Heart right ventricle (tissue), 16 donors: ENCODE measurements at regions not wholly inside any gene's neighbourhood (a gene's known extent, or its start where the extent isn't known, plus 50 kb on each side); places are given as distances from the start of the nearest gene placed in this dataset.

Experiments used
- ATAC-seq, 8 donors: fragments of 200-7000 bp; cut with Tn5 transposase; one replicate each; pipeline ENCODE4 v1.9.1; 2020; ENCODE audit warnings: mild to moderate bottlenecking in 8 of 8, moderate library complexity in 8 of 8, moderate number of reproducible peaks in 1 of 8
- DNase-seq, 2 donors: peaks; one replicate each; pipeline ENCODE4 v3.0.0-alpha.2; 2020
- H3K27ac ChIP-seq, 10 donors: fragments of 200-600 bp; sonication (generic) in 2 of 10; one replicate each; pipeline versions ENCODE4 v1.5.0 to v1.8.0; 2020 to 2022; ENCODE audit warnings: mild to moderate bottlenecking in 3 of 10
- H3K27me3 ChIP-seq, 7 donors: fragments of 200-600 bp; one replicate each; pipeline ENCODE4 v1.8.0; 2021 to 2022; ENCODE audit warnings: mild to moderate bottlenecking in 2 of 7
- H3K36me3 ChIP-seq, 9 donors: fragments of 200-600 bp; sonication (generic) in 1 of 9; one replicate each; pipeline versions ENCODE4 v1.5.0 to v1.8.0; 2020 to 2022; ENCODE audit warnings: mild to moderate bottlenecking in 2 of 9
- H3K4me1 ChIP-seq, 9 donors: fragments of 200-600 bp; sonication (generic) in 1 of 9; one replicate each; pipeline versions ENCODE4 v1.5.0 to v1.8.0; 2020 to 2022; ENCODE audit warnings: mild to moderate bottlenecking in 4 of 9
- H3K4me3 ChIP-seq, 10 donors: fragments of 200-600 bp; sonication (generic) in 2 of 10; one replicate each; pipeline versions ENCODE4 v1.5.0 to v1.8.0; 2020 to 2022; ENCODE audit warnings: mild to moderate bottlenecking in 7 of 10, moderate library complexity in 2 of 10
- H3K9me3 ChIP-seq, 11 donors: fragments of 200-600 bp in 10 of 11; sonication (generic) in 2 of 11; one replicate each; pipeline versions ENCODE4 v1.5.0 to v1.8.0; 2013 to 2022; ENCODE audit warnings: mild to moderate bottlenecking in 2 of 11, control low read depth in 1 of 11, moderate library complexity in 1 of 11
- CTCF ChIP-seq, 9 donors: fragments of 200-600 bp; sonication (generic) in 2 of 9; IDR thresholded peaks; one replicate each; pipeline versions ENCODE4 v1.5.0 to v1.8.0; 2021 to 2022; ENCODE audit warnings: antibody characterized with exemption in 9 of 9, mild to moderate bottlenecking in 5 of 9, moderate library complexity in 1 of 9
- WGBS, 2 donors: extraction: QIAGEN DNeasy Blood & Tissue Kit; methylation state at CpG; one replicate each; pipeline ENCODE4 v1.1.7; 2013; ENCODE audit warnings: inconsistent platforms in 1 of 2; 5-methylcytosine and 5-hydroxymethylcytosine counted together
- intact Hi-C, 10 donors: fragments of 100-400 bp; cut with DNase I; formaldehyde crosslinking; loops; one replicate each; pipeline versions ENCODE4 v1.11.1 to v1.14.2; 2022
- donor health status: Arrhythmogenic right ventricular cardiomyopathy.
- donor health status: ischemic (EF 13 %, LVEDD 7.1; RV severe dilation, severe dysfunction).
- donor health status: healthy with polysubstance abuse.
- donor health status: DM: no; HTN: yes; CAD: no.
- donor health status: DM: no; HTN: no; CAD: no.
- donor health status: ischemic (EF 25% LVEDD 6.9; RV normal size, moderate dysfunction).
- donor health status: ischemic (EF 25% LVEDD 5.7; RV mildly dilated, moderate dysfunction).
- donor health status: healthy.
- donor health status: DM: yes; HTN: yes; CAD: no.
- donor health status: Ischemic cardiomyopathy.
- donor health status: ischemic (EF 35%, LVEDD 5.7; RV mildly dilated, moderate dysfunction).
- donor health status: nonischemic (EF 11% LVEDD 7.7; RV severe dilation, severe dysfunction).
- donor health status: DM: yes; HTN: yes; CAD: no.
- donor health status: PGD.
- donor health status: ischemic (EF 29% LVEDD 5.4; RV normal size, mild dysfunction).
- donor health status: nonischemic (EF 23%, LVEDD 6.1; RV moderate dilation, normal function).

GRCh38 chr15:57881972-57882371, 175.5 kb downstream of the POLR2M start:
- DNase-seq = no peak
- TF ChIP-seq CTCF (IDR thresholded peaks at IDR 0.05) = no peak
- intact Hi-C loops = no loop called here
- peaks cover 0 to 6% (median 0%) of the 10 kb centered on the region in 7 donors for H3K27me3 ChIP-seq
- ATAC-seq = no peak
- H3K36me3 ChIP-seq = no peaks in the 10 kb centered on the region
- no peak overlapping the region for H3K4me3 ChIP-seq
- H3K4me1 ChIP-seq = no peaks in the 10 kb centered on the region
- 84 to 88% methylated on average over 3 of the region's 3 CpGs for WGBS, 2 donors
- H3K9me3 ChIP-seq = no peaks in the 10 kb centered on the region
- no peak overlapping the region for H3K27ac ChIP-seq

- intact Hi-C loops = no loop called here
- H3K9me3 ChIP-seq = no peaks in the 10 kb centered on the region
- no peaks in the 10 kb centered on the region for H3K4me1 ChIP-seq
- H3K36me3 ChIP-seq = no peaks in the 10 kb centered on the region
- no peak overlapping the region for H3K27ac ChIP-seq
- peaks cover 0 to 6% (median 0%) of the 10 kb centered on the region in 7 donors for H3K27me3 ChIP-seq
- TF ChIP-seq CTCF (IDR thresholded peaks at IDR 0.05) = no peak
- DNase-seq = no peak
- WGBS, 2 donors = 80 to 100% methylated on average over 1 of the region's 1 CpG
- no peak for ATAC-seq
- H3K4me3 ChIP-seq = no peak overlapping the region
Observed at GRCh38 chr15:57883701-57884100, 177.2 kb downstream of the POLR2M start.

- Histone ChIP-seq H3K9me3 (no peaks in the 10 kb centered on the region), H3K4me1 (no peaks in the 10 kb centered on the region), H3K36me3 (no peaks in the 10 kb centered on the region), H3K4me3 (no peak overlapping the region), H3K27ac (no peak overlapping the region), H3K27me3 (peaks cover 0 to 6% (median 0%) of the 10 kb centered on the region in 7 donors)
- WGBS, 2 donors = 68 to 73% methylated on average over 1 of the region's 1 CpG
- ATAC-seq (no peak), DNase-seq (no peak)
- no peak for TF ChIP-seq CTCF (IDR thresholded peaks at IDR 0.05)
- intact Hi-C loops = no loop called here
Observed at GRCh38 chr15:57884936-57885335, 178.4 kb downstream of the POLR2M start.

- no peak for DNase-seq
- TF ChIP-seq CTCF (IDR thresholded peaks at IDR 0.05) = no peak
- Histone ChIP-seq H3K4me3 (no peak overlapping the region), H3K9me3 (no peaks in the 10 kb centered on the region), H3K4me1 (no peaks in the 10 kb centered on the region), H3K27me3 (peaks cover 0 to 6% (median 0%) of the 10 kb centered on the region in 7 donors), H3K36me3 (no peaks in the 10 kb centered on the region), H3K27ac (no peak overlapping the region)
- WGBS, 2 donors = 96 to 98% methylated on average over 5 of the region's 5 CpGs
- ATAC-seq = no peak
- intact Hi-C loops = no loop called here
Observed at GRCh38 chr15:57885435-57885834, 178.9 kb downstream of the POLR2M start.
